GM21619 (cell line): ENCODE measurements at regions not wholly inside any gene's neighbourhood (a gene's known extent, or its start where the extent isn't known, plus 50 kb on each side); places are given as distances from the start of the nearest gene placed in this dataset.

Experiments
- ATAC-seq: cut with Tn5 transposase; IDR thresholded peaks from one replicate; pipeline ENCODE4 v1.9.1; 2021; ENCODE audit not compliant: unreplicated experiment

- peak; percentile 55 for ATAC-seq
Observed at GRCh38 chr18:23384778-23385736, 68.0 kb upstream of the RIOK3 start.

- no peak for ATAC-seq
Observed at GRCh38 chr18:23386317-23386716, 66.8 kb upstream of the RIOK3 start.

GRCh38 chr18:23387265-23387664 is 65.8 kb upstream of the RIOK3 start:
- no peak for ATAC-seq

- no peak for ATAC-seq
Observed at GRCh38 chr18:23388357-23388756, 64.7 kb upstream of the RIOK3 start.

GRCh38 chr18:23391156-23391555 is 61.9 kb upstream of the RIOK3 start:
- no peak for ATAC-seq

GRCh38 chr18:23397907-23398306 is 55.2 kb upstream of the RIOK3 start:
- ATAC-seq, result no peak

GRCh38 chr18:23398401-23398800 is 54.7 kb upstream of the RIOK3 start:
- ATAC-seq, result no peak

- ATAC-seq, result no peak
Observed at GRCh38 chr18:23399067-23399466, 54.0 kb upstream of the RIOK3 start.

- ATAC-seq, result no peak
Observed at GRCh38 chr18:23400918-23401317, 52.2 kb upstream of the RIOK3 start.

GRCh38 chr18:23401400-23402347 is 51.4 kb upstream of the RIOK3 start:
- ATAC-seq, result no peak
